HCT116 (cell line): ENCODE measurements at regions not wholly inside any gene's neighbourhood (a gene's known extent, or its start where the extent isn't known, plus 50 kb on each side); places are given as distances from the start of the nearest gene placed in this dataset.
A peak's percentile ranks its signal among the peaks of the same experiment; 100 is the strongest.

Source experiments
- ATAC-seq: fragments of 200-7000 bp; cut with Tn5 transposase; 2 replicates; pipeline ENCODE4 v1.9.1; 2020; ENCODE audit warnings: mild to moderate bottlenecking, moderate library complexity
- BruUV-seq: library from RNA; stranded (reverse); fragments of 400-500 nt; replicated peaks from 2 replicates; lab custom pipeline; 2021; lab: Mats Ljungman, UMichigan
- CTCF ChIA-PET: fragments of 300-600 bp; sonication (Branson Sonifier 250); formaldehyde crosslinking; loops from one replicate; lab custom pipeline; 2021; ENCODE audit warnings: antibody characterized with exemption; lab: Charles Lee
- POLR2A ChIA-PET: fragments of 300-600, 350-600 bp; sonication (Branson Sonifier 250); formaldehyde crosslinking; loops from one replicate; lab custom pipeline; 2021; ENCODE audit warnings: antibody characterized with exemption; lab: Charles Lee
- RAD21 ChIA-PET, 2 experiments: fragments of 300-600 bp; sonication (Branson Sonifier 250); formaldehyde crosslinking; loops; one replicate each; lab custom pipeline; 2023; ENCODE audit warnings: low total read pairs in 2 of 2; ENCODE audit not compliant: uncharacterized antibody in 2 of 2, unreplicated experiment in 2 of 2, low non-redundant PET in 1 of 2; lab: Charles Lee
- DNase-seq: peaks from one replicate; pipeline ENCODE4 v3.0.0-alpha.2; 2010; ENCODE audit warnings: low read depth, low spot score
- H2AFZ ChIP-seq: fragments of 200-600 bp; shearing (Covaris generic), sonication (generic); 2 replicates; pipeline ENCODE4 v1.6.1; 2017; ENCODE audit warnings: low read depth, mixed run types, mixed read lengths, antibody characterized with exemption, low read length; ENCODE audit not compliant: poor library complexity, severe bottlenecking
- H3K27ac ChIP-seq: 2 replicates; pipeline ENCODE4 v1.5.1; 2012; ENCODE audit warnings: low read depth, low read length
- H3K27me3 ChIP-seq: fragments of 200-600 bp; sonication (generic); 2 replicates; pipeline ENCODE4 v1.6.1; 2016; ENCODE audit warnings: mixed run types, low read length, mixed read lengths; ENCODE audit not compliant: insufficient read depth
- H3K36me3 ChIP-seq, 2 experiments: fragments of 200-500 bp in 1 of 2; fragments of 200-600 bp in 1 of 2; sonication (Bioruptor generic) in 1 of 2; sonication (generic) in 1 of 2; 2 replicates each; pipeline versions ENCODE4 v1.5.1 to v1.6.1; 2014 to 2016; ENCODE audit warnings: low read length in 2 of 2, inconsistent platforms in 1 of 2, mixed read lengths in 1 of 2, mixed run types in 1 of 2; ENCODE audit not compliant: insufficient read depth in 2 of 2, control insufficient read depth in 1 of 2
- H3K4me1 ChIP-seq, 2 experiments: fragments of 200-600 bp in 1 of 2; sonication (generic) in 1 of 2; 2 replicates each; pipeline versions ENCODE4 v1.5.1 to v1.6.1; 2012 to 2017; ENCODE audit warnings: low read length in 2 of 2, inconsistent platforms in 1 of 2, mild to moderate bottlenecking in 1 of 2, mixed read lengths in 1 of 2, mixed run types in 1 of 2, moderate library complexity in 1 of 2; ENCODE audit not compliant: insufficient read depth in 2 of 2, control insufficient read depth in 1 of 2
- H3K4me2 ChIP-seq: fragments of 200-600 bp; sonication (generic); 2 replicates; pipeline ENCODE4 v1.6.1; 2017; ENCODE audit warnings: mixed run types, low read length, mixed read lengths
- H3K4me3 ChIP-seq, 2 experiments: fragments of 200-600 bp in 1 of 2; sonication (generic) in 1 of 2; replicated peaks in 1 of 2; 2 replicates each; pipeline ENCODE4 v1.5.1; 2011 to 2016; ENCODE audit warnings: low read length in 2 of 2, control low read depth in 1 of 2, low read depth in 1 of 2, mild to moderate bottlenecking in 1 of 2, mixed read lengths in 1 of 2, mixed run types in 1 of 2
- H3K79me2 ChIP-seq: fragments of 200-600 bp; sonication (generic); 2 replicates; pipeline ENCODE4 v1.6.1; 2017; ENCODE audit warnings: mild to moderate bottlenecking, mixed run types, low read length, moderate library complexity, mixed read lengths; ENCODE audit not compliant: insufficient read depth
- H3K9ac ChIP-seq: fragments of 200-600 bp; sonication (generic); 2 replicates; pipeline ENCODE4 v1.6.1; 2016; ENCODE audit warnings: low read length, mixed read lengths
- H3K9me2 ChIP-seq: fragments of 200-600 bp; sonication (generic), shearing (Covaris generic); 2 replicates; pipeline ENCODE4 v1.6.1; 2017; ENCODE audit warnings: mixed run types, mild to moderate bottlenecking, moderate library complexity; ENCODE audit not compliant: insufficient read depth
- H3K9me3 ChIP-seq, 2 experiments: fragments of 200-500 bp in 1 of 2; fragments of 200-600 bp in 1 of 2; sonication (Bioruptor generic) in 1 of 2; sonication (generic) in 1 of 2; 2 replicates each; pipeline ENCODE4 v1.6.1; 2014 to 2017; ENCODE audit warnings: low read length in 2 of 2, mixed read lengths in 2 of 2, inconsistent platforms in 1 of 2, low read depth in 1 of 2, mild to moderate bottlenecking in 1 of 2, mixed run types in 1 of 2, moderate library complexity in 1 of 2; ENCODE audit not compliant: control insufficient read depth in 1 of 2, insufficient read depth in 1 of 2
- H4K20me1 ChIP-seq: fragments of 200-600 bp; sonication (generic), shearing (Covaris generic); 2 replicates; pipeline ENCODE4 v1.6.1; 2017; ENCODE audit warnings: mixed run types, mild to moderate bottlenecking, moderate library complexity; ENCODE audit not compliant: insufficient read depth
- CBX3 ChIP-seq: IDR thresholded peaks from 2 replicates; pipeline ENCODE4 v1.6.1; 2012; ENCODE audit warnings: low read depth
- EGR1 ChIP-seq: IDR thresholded peaks from 2 replicates; pipeline ENCODE4 v1.6.1; 2012; ENCODE audit warnings: low read depth
- SRF ChIP-seq: IDR thresholded peaks from 2 replicates; pipeline ENCODE4 v1.6.1; 2012; ENCODE audit warnings: low read depth
- TCF7L2 ChIP-seq: IDR thresholded peaks from 2 replicates; pipeline ENCODE4 v1.7.0; 2011; ENCODE audit warnings: borderline replicate concordance, inconsistent platforms; ENCODE audit not compliant: insufficient read depth, insufficient read length; ENCODE audit errors: extremely low read depth
- ZBTB33 ChIP-seq: IDR thresholded peaks from 2 replicates; pipeline ENCODE4 v1.6.1; 2011; ENCODE audit warnings: mild to moderate bottlenecking, low read length, moderate library complexity; ENCODE audit not compliant: insufficient replicate concordance; ENCODE audit errors: extremely low read depth
- ZNF274 ChIP-seq: fragments of 200-500 bp; sonication (Bioruptor generic); IDR thresholded peaks from 2 replicates; pipeline ENCODE4 v1.6.1; 2014; ENCODE audit warnings: mild to moderate bottlenecking, low read depth, low read length, inconsistent platforms
- intact Hi-C: fragments of 100-400 bp; cut with micrococcal nuclease; formaldehyde crosslinking; loops from 2 replicates; pipeline ENCODE4 v1.10.0; 2022

DNA sequence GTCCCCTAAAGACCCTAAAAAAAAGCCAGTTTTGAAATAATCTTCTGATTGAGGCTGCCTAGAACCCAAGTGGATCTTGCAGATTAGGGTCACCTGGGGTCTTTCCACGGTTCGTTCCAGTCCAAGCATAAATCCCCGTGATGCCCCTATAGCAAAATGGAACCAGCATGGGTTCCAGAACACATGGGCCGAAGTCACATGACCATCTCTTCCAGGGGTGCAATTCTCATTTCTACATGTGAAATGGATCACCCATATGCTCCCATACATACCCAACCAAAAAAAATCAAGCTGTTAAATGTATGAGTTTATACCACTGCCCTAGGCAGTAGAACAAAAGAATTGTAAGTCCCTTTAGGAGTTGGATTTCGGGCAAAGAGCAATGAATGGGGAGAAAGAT lies 245.4 kb downstream of the SKIDA1 start:
- H3K4me1 ChIP-seq = peaks cover 8 to 38% of the 10 kb centered on the region in 2 experiments; a peak in 3 of 4 replicates
- intact Hi-C loops = no loop called here
- ChIA-PET CTCF (interaction anchor here (0.7 to 2.3 kb wide), 4 partner anchors 78 to 692 kb away, joined by 3 to 15 read pairs (median 5); no protein-coding TSS in a partner anchor), POLR2A (no interaction called here)
- no peak overlapping the region for H3K27ac ChIP-seq
- H2AFZ ChIP-seq = no peak overlapping the region
- H3K9me2 ChIP-seq = no peaks in the 10 kb centered on the region
- H3K4me3 ChIP-seq = no peak overlapping the region
- no peak overlapping the region for H3K9ac ChIP-seq
- H3K4me2 ChIP-seq = no peak overlapping the region
- TF ChIP-seq ZBTB33 = no peak
- TF ChIP-seq EGR1 = no peak
- TF ChIP-seq, all 23 proteins: peak for 0
- Histone ChIP-seq H3K27me3 (no peaks in the 10 kb centered on the region), H4K20me1 (no peaks in the 10 kb centered on the region), H3K9me3 (no peaks in the 10 kb centered on the region), H3K36me3 (no peaks in the 10 kb centered on the region), H3K79me2 (no peaks in the 10 kb centered on the region)
- ATAC-seq = no peak
- RAD21 ChIA-PET = no interaction called here
- BruUV-seq = no TSS peak
- DNase-seq = no peak

DNA sequence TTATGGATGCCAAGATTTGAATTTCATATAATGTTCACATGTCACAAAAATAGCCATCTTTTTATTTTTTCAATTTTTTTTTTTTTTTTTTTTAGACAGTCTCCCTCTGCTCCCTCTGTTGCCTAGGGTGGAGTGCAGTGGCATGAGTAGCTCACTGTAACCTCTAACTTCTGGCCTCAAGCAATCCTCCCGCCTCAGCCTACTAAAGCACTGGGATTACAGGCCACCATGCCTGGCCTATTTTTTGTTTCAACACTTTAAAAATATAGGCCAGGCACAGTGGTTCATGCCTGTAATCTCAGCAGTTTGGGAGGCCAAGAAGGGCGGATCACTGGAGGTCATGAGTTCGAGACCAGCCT lies 246.3 kb downstream of the SKIDA1 start:
- peak; percentile 32 for ATAC-seq
- BruUV-seq = no TSS peak
- RAD21 ChIA-PET = interaction anchor here (0.6 to 1.5 kb wide), 8 partner anchors 95 to 446 kb away, joined by 3 to 8 read pairs (median 3); no protein-coding TSS in a partner anchor

More for the DNA sequence above, 246.3 kb downstream of the SKIDA1 start:
- peak overlapping the region; percentile 22; the same call in 1 of the 2 replicates for H3K4me2 ChIP-seq
- H3K79me2 ChIP-seq = no peaks in the 10 kb centered on the region
- CTCF ChIA-PET = interaction anchor here (0.7 to 2.3 kb wide), 11 partner anchors 9 to 674 kb away, joined by 3 to 15 read pairs (median 3); no protein-coding TSS in a partner anchor
- H2AFZ ChIP-seq = peak overlapping the region; percentile 66
- H3K9me2 ChIP-seq = no peaks in the 10 kb centered on the region
- H3K9ac ChIP-seq = no peak overlapping the region
- DNase-seq = no peak
- H3K9me3 ChIP-seq = no peaks in the 10 kb centered on the region
- no peaks in the 10 kb centered on the region for H3K27me3 ChIP-seq
- no peaks in the 10 kb centered on the region for H4K20me1 ChIP-seq
- H3K4me1 ChIP-seq = peaks cover 8 to 32% of the 10 kb centered on the region in 2 experiments; a peak in 3 of 4 replicates
- TF ChIP-seq SRF (no peak), TCF7L2 (no peak), ZNF274 (no peak), CBX3 (no peak)
- no peaks in the 10 kb centered on the region for H3K36me3 ChIP-seq
- intact Hi-C loops = loop anchor here (1.0 to 5.0 kb wide), 6 partner anchors 88 to 674 kb away; no protein-coding TSS in a partner anchor
- H3K4me3 ChIP-seq = no peak overlapping the region
- no peak overlapping the region for H3K27ac ChIP-seq
- POLR2A ChIA-PET = no interaction called here
